GM12878 (cell line): ENCODE measurements at regions not wholly inside any gene's neighbourhood (a gene's known extent, or its start where the extent isn't known, plus 50 kb on each side); places are given as distances from the start of the nearest gene placed in this dataset.

Experiments used
- ATAC-seq: fragments of 200-7000 bp; cut with Tn5 transposase; 3 replicates; pipeline ENCODE4 v1.9.1; 2020; ENCODE audit warnings: mild to moderate bottlenecking, moderate library complexity
- BruUV-seq: library from RNA; stranded (reverse); fragments of 400-500 nt; replicated peaks from 2 replicates; lab custom pipeline; 2021; lab: Mats Ljungman, UMichigan
- CTCF ChIA-PET: fragments of 300-600 bp; sonication (Branson Sonifier 250); formaldehyde crosslinking; extraction: SDS; loops from one replicate; lab custom pipeline; 2021; ENCODE audit warnings: inconsistent platforms; lab: Yijun Ruan, JAX
- POLR2A ChIA-PET: fragments of 350-600 bp; formaldehyde crosslinking; extraction: SDS; loops from one replicate; lab custom pipeline; 2021; ENCODE audit warnings: inconsistent platforms; lab: Charles Lee
- RAD21 ChIA-PET: fragments of 300-600 bp; sonication (Branson Sonifier 250); formaldehyde crosslinking; loops from one replicate; lab custom pipeline; 2023; ENCODE audit warnings: antibody characterized with exemption; ENCODE audit not compliant: unreplicated experiment; lab: Charles Lee
- SMC1A ChIA-PET: fragments of 300-600 bp; sonication (Branson Sonifier 250); formaldehyde crosslinking; loops from one replicate; lab custom pipeline; 2023; ENCODE audit not compliant: unreplicated experiment, uncharacterized antibody; lab: Charles Lee
- DNase-seq: peaks from one replicate; pipeline ENCODE4 v3.0.0-alpha.2; 2011; ENCODE audit warnings: low read depth, low spot score
- FAIRE-seq: peaks from 3 replicates; lab custom pipeline; 2011; peaks lifted over from hg19 to GRCh38; lab: Jason Lieb, UNC
- H2AFZ ChIP-seq: 2 replicates; pipeline ENCODE4 v1.6.0; 2011; ENCODE audit warnings: low read depth, low read length, control low read depth; ENCODE audit not compliant: control insufficient read depth
- H3K27ac ChIP-seq: 2 replicates; pipeline ENCODE4 v1.5.1; 2011; ENCODE audit warnings: control low read depth; ENCODE audit not compliant: control insufficient read depth, insufficient read depth
- H3K27me3 ChIP-seq, 2 experiments: replicated peaks in 1 of 2; 2 replicates each; pipeline versions ENCODE4 v1.6.0 to v1.6.1; 2011; ENCODE audit warnings: low read length in 1 of 2; ENCODE audit not compliant: control insufficient read depth in 2 of 2, insufficient read depth in 2 of 2
- H3K36me3 ChIP-seq, 2 experiments: 2 replicates each; pipeline ENCODE4 v1.5.1; 2011; ENCODE audit warnings: low read length in 1 of 2; ENCODE audit not compliant: control insufficient read depth in 2 of 2, insufficient read depth in 2 of 2
- H3K4me1 ChIP-seq: 2 replicates; pipeline ENCODE4 v1.6.1; 2011; ENCODE audit warnings: mild to moderate bottlenecking, low read length, moderate library complexity, mixed read lengths; ENCODE audit not compliant: control insufficient read depth, insufficient read depth
- H3K4me2 ChIP-seq: 2 replicates; pipeline ENCODE4 v1.6.0; 2011; ENCODE audit warnings: control low read depth; ENCODE audit not compliant: control insufficient read depth, insufficient read depth
- H3K4me3 ChIP-seq: fragments of 200-600 bp; sonication (generic); 2 replicates; pipeline ENCODE4 v1.5.1; 2016
- H3K79me2 ChIP-seq: 2 replicates; pipeline ENCODE4 v1.6.0; 2011; ENCODE audit warnings: low read length; ENCODE audit not compliant: control insufficient read depth, insufficient read depth
- H3K9ac ChIP-seq: 2 replicates; pipeline ENCODE4 v1.8.0; 2011; ENCODE audit warnings: low read length, control low read depth, mixed read lengths; ENCODE audit not compliant: control insufficient read depth, insufficient read depth
- H3K9me3 ChIP-seq: replicated peaks from 3 replicates; pipeline ENCODE4 v1.5.1; 2011; ENCODE audit warnings: mild to moderate bottlenecking, low read length; ENCODE audit not compliant: control insufficient read depth, insufficient read depth
- H4K20me1 ChIP-seq: 2 replicates; pipeline ENCODE4 v1.6.0; 2011; ENCODE audit not compliant: control insufficient read depth, insufficient read depth
- ESRRA ChIP-seq: IDR thresholded peaks from 2 replicates; pipeline ENCODE4 v1.6.1; 2012; ENCODE audit warnings: mild to moderate bottlenecking, low read length, improper control_type of control experiment
- ETV6 ChIP-seq, 2 experiments: fragments of 450-650 bp in 1 of 2; IDR thresholded peaks in 1 of 2; conservative IDR thresholded peaks in 1 of 2; 2 replicates each; pipeline ENCODE4 v1.6.1; 2014; ENCODE audit warnings: antibody characterized with exemption in 1 of 2, borderline replicate concordance in 1 of 2, low read depth in 1 of 2, mild to moderate bottlenecking in 1 of 2, moderate library complexity in 1 of 2
- JUND ChIP-seq: IDR thresholded peaks from 2 replicates; pipeline ENCODE4 v1.6.1; 2012; ENCODE audit warnings: low read depth, mild to moderate bottlenecking, low read length, improper control_type of control experiment, moderate library complexity
- RBBP5 ChIP-seq: fragments of 200-600 bp; sonication (generic); conservative IDR thresholded peaks from 2 replicates; pipeline ENCODE4 v1.6.1; 2016
- SMAD5 ChIP-seq: IDR thresholded peaks from 2 replicates; pipeline ENCODE4 v1.6.1; 2016; ENCODE audit warnings: antibody characterized with exemption, low read depth
- SRF ChIP-seq, 2 experiments: IDR thresholded peaks; 2 replicates each; pipeline ENCODE4 v1.6.1; 2011; ENCODE audit warnings: low read depth in 2 of 2, low read length in 2 of 2, mild to moderate bottlenecking in 1 of 2, moderate library complexity in 1 of 2
- TAF1 ChIP-seq: IDR thresholded peaks from 2 replicates; pipeline ENCODE4 v1.6.1; 2011; ENCODE audit warnings: mild to moderate bottlenecking, low read depth, low read length, borderline replicate concordance
- ZNF207 ChIP-seq: fragments of 450-650 bp; IDR thresholded peaks from 2 replicates; pipeline ENCODE4 v1.6.1; 2014; ENCODE audit warnings: antibody characterized with exemption, mild to moderate bottlenecking, borderline replicate concordance
- WGBS: methylation state at CpG from one replicate; pipeline ENCODE4 v1.1.6; 2016; ENCODE audit warnings: low lambda C conversion rate; ENCODE audit not compliant: insufficient replicate concordance, insufficient coverage; ENCODE audit errors: missing lambda C conversion rate; 5-methylcytosine and 5-hydroxymethylcytosine counted together
- in situ Hi-C: fragments of 300-500 bp; cut with MboI; formaldehyde crosslinking; loops from 9 replicates; pipeline ENCODE4 v1.14.3; 2018; ENCODE audit warnings: mixed read lengths
- intact Hi-C: fragments of 100-400 bp; cut with micrococcal nuclease; formaldehyde crosslinking; loops from one replicate; pipeline ENCODE4 v1.14.2; 2022; ENCODE audit not compliant: unreplicated experiment
- TF ChIP-seq, protein P1 (sequence below): IDR thresholded peaks from 2 replicates; pipeline ENCODE4 v1.6.1; 2012; ENCODE audit warnings: low read length, inconsistent platforms

DNA sequence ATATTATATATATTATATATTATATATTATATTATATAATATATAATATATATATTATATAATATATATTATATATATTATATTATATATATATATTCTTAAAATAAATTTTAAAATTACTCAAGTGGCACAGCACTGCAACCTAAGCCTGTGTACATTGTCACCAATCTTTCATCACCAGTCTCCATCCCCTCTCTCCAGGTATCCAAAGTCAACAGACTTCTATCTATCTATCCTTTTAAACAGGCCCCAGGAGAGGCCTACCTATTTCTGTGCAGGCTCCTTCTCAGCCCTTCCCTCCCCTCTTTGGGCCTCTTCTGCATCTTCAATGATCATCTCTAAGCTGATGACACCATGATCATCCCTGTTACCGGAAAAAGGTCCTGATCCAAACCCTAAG is 111.7 kb downstream of the RHOU start:
- POLR2A ChIA-PET: no interaction called here
- no peaks in the 10 kb centered on the region for H3K4me1 ChIP-seq
- SMC1A ChIA-PET: interaction anchor here (4.1 to 4.3 kb wide), 2 partner anchors 9 to 20 kb away, joined by 22 to 23 read pairs; no protein-coding TSS in a partner anchor
- FAIRE-seq (no peak), ATAC-seq (no peak), DNase-seq (no peak)
- no peak overlapping the region for H3K9ac ChIP-seq
- no peaks in the 10 kb centered on the region for H4K20me1 ChIP-seq
- no peaks in the 10 kb centered on the region; the same call in 2 of the 3 replicates for H3K9me3 ChIP-seq
- intact Hi-C loops: loop anchor here (5.0 kb wide), 1 partner anchor 45 kb away; no protein-coding TSS in a partner anchor
- H3K27ac ChIP-seq: no peak overlapping the region
- TF ChIP-seq JUND (no peak), TAF1 (no peak), SRF (IDR thresholded peaks at IDR 0.05; ENCODE audit: low read depth in 2 of 2, low read length in 2 of 2) (no peak), ETV6 (conservative IDR thresholded peaks at IDR 0.05 in 1 of 2, IDR thresholded peaks at IDR 0.05 in 1 of 2; ENCODE audit: borderline replicate concordance in 1 of 2, low read depth in 1 of 2) (no peak), RBBP5 (no peak), ESRRA (no peak), ZNF207 (no peak), SMAD5 (no peak)
- TF ChIP-seq, protein P1, sequence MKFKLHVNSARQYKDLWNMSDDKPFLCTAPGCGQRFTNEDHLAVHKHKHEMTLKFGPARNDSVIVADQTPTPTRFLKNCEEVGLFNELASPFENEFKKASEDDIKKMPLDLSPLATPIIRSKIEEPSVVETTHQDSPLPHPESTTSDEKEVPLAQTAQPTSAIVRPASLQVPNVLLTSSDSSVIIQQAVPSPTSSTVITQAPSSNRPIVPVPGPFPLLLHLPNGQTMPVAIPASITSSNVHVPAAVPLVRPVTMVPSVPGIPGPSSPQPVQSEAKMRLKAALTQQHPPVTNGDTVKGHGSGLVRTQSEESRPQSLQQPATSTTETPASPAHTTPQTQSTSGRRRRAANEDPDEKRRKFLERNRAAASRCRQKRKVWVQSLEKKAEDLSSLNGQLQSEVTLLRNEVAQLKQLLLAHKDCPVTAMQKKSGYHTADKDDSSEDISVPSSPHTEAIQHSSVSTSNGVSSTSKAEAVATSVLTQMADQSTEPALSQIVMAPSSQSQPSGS: no peak
- RAD21 ChIA-PET: interaction anchor here (1.2 kb wide), 1 partner anchor 9 kb away, joined by 4 read pairs; no protein-coding TSS in a partner anchor
- no peak overlapping the region for H3K4me3 ChIP-seq
- no TSS peak for BruUV-seq
- no peak overlapping the region for H2AFZ ChIP-seq
- WGBS: 38% methylated on average over 1 of the region's 1 CpG
- H3K4me2 ChIP-seq: no peak overlapping the region
- no peaks in the 10 kb centered on the region for H3K27me3 ChIP-seq
- in situ Hi-C loops: no loop called here
- CTCF ChIA-PET: no interaction called here
- no peaks in the 10 kb centered on the region for H3K79me2 ChIP-seq
- H3K36me3 ChIP-seq: no peaks in the 10 kb centered on the region
